GM20431 (cell line): ENCODE measurements at regions not wholly inside any gene's neighbourhood (a gene's known extent, or its start where the extent isn't known, plus 50 kb on each side); places are given as distances from the start of the nearest gene placed in this dataset.

ENCODE experiments used
- in situ Hi-C: fragments of 300-500 bp; cut with MseI, MboI; formaldehyde crosslinking; loops from one replicate; pipeline ENCODE4 v1.15.0; 2020; ENCODE audit warnings: low sequenced_read_pairs; ENCODE audit not compliant: unreplicated experiment

DNA sequence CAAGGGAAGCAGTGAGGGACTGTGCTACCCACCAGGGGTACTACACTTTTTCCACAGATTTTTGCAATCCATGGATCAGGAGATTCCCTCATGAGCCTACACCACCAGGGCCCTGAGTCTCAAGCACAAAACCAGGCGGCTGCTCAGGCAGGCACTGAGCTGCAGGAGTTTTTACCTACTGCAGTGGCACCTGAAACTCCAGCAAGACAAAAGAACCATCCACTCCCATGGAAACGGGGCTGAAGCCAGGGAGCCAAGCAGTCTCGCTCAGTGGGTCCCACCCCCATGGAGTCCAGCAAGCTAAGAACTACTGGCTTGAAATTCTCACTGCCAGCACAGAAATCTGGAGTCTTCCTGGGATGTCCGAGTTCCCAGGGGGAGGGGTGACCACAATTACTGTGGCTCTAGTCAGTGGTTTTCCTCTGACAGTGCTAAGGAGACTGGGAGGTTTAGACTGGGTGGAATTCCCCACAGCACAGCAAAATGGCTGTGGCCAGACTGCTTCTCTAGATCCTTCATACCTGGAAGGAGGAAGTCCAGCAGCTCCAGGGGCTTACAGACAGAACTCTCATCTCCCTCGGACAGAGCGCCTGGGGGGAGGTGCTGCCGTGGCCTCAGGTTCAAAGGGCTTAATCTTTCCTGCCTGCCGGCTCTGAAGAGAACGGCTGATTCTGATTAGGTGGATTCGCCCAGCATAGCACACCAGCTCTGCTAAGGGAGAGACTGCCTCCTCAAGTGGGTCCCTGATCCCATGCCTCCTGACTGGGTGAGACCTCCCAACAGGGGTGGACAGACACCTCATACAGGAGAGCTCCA, 437.8 kb downstream of the LTN1 start:
- in situ Hi-C loops, result no loop called here

DNA sequence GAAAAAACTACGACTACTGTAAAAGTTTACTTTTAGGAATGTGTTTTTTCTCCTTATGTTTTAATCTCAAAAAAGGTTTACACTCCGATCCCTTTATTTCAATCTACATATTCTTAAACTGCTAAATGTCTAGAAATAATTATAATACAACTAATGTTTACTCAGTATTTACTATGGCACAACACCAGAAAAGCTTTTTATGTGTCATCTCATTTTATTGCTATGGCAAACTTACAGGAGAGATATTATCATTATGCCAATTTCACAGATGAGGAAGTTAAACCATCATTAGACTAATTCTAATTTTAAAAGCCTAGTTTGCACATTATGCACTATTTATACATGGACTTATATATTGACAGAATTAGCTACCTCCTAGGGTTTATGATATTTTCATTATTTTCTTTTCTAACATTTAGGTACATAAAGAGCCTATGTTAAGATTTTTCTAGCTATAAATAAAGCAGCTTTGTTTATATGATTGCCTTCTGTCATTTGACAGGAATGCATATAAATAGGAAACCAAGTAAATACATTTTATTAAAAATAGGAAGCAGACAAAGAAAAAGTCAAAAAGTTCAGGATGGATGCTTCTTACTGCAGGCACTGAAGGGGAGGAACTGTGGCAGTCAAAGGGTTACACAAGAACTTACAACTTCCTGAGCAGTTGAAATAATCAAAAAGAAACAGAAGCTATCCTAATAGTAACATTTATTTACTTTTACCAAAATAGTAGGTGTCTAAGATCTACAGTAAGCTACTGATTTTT, 442.4 kb downstream of the LTN1 start:
- in situ Hi-C loops, result no loop called here

DNA sequence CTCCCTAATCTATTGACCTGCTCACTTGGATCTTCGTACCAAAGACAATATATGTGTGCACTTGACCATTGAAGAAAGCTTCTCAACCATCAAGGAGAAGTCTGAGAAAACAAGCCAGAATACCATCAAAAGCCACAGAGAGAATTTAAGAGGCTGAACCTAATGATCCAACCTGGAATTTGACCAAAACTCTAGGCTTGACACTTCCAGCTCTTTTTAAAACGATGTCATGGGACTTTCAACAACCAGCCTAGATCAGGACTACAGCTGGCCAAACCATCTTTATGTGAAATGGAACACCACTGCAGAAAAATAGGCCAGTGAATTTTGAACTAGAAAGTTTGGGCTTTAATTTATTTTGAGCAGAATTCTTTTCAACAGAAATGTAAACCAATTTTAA, 444.4 kb downstream of the LTN1 start:
- in situ Hi-C loops, result no loop called here

DNA sequence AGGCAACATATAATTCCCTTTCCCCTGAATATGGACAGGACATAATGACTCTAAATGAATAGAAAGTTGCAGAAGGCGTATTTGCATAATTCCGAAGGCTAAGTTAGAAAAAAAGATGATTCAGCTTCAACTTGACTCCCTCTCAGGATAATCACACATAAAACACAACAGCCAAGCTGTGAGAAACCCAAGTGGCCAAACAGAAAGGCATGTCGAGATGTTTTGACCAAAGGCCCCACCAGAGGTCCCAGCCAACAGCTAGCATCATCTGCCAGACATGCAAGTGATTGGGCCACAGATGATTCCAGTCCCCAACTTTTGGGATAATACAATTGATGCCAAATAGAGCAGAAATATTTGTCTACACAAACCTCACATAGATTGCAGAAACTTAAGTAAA, 444.9 kb downstream of the LTN1 start:
- in situ Hi-C loops, result no loop called here

DNA sequence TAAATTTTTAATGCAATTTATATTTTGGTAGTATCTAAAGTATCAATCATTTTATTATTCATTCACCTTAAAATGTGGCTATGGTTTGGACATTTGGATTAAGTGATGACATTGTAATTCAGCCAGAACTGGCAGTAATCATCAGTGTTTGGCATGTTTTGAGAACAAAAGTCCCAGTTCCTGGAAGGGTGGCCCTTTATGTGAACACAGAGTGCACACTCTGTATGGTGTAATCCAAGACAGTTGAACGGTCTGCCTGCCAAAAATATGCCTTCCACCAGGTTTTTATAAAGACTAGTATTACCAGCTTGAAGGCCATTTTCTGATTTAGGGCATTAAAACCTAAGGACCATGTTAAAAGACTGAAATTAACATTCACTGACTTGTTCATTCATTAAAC, 448.7 kb downstream of the LTN1 start:
- in situ Hi-C loops, result no loop called here

DNA sequence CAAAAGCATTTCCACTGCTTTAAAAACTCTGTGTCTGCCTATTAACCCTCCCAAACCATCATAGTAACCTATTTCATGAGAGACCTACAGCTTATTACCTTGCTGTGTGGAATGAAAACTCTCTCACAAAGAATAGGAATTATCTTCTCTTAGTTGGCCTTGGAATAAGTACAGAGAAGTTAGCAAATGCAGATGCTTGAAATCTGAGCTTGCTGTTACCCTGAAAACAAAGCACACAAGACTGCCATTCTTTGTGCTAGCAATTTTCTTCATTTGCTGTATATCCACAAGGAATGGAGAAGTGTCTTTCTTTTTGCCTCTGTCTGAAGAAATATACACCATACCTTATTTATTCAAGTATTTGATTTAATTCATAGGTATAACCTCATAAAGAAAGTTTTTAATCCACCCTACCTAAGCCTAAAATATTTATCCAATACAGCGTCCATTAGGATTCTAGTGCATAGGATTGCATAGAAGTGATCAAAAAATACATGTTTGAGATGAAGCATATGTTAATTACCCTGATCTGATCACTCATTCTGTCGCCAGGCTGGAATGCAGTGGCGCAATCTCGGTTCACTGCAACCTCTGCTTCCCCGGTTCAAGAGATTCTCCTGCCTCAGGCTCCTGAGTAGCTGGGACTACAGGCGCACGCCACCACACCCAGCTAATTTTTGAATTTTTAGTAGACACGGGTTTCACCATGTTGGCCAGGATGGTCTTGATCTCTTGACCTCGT, 451.1 kb downstream of the LTN1 start:
- in situ Hi-C loops, result no loop called here

DNA sequence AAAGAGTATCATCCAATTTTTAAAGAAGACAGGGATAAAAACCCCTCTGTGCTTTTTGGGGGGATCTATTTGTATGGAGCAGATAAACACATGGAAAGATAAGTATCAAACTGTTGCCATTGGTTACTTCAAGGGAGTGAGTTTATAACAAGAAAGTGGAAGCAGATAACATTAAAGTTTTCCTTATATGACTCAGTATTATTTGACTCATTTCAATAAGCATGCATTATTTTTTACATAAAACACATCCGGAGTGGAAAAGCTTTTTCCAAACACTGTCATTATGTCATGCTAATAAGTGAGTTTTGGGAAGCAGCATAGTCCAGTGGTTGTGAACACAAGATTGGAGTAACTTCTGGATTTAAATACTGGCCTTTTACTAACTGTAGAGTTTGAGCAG, 452.2 kb downstream of the LTN1 start:
- in situ Hi-C loops, result no loop called here

DNA sequence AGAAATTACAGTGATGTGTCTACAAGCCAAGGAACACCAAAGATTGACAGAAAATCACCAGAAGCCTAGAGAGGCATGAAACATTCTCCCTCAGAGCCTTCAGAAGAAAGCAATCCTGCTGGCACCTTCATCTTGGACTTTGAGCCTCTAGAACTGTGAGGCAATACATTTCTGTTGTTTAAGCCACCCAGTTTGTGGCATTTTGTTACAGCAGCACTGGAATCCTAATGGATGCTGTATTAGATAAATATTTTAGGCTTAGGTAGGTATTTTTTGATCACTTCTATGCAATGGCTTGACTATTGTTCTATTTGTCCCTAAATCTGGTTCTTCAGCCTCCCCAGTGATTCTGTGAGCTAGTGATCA, 453.1 kb downstream of the LTN1 start:
- in situ Hi-C loops, result no loop called here

DNA sequence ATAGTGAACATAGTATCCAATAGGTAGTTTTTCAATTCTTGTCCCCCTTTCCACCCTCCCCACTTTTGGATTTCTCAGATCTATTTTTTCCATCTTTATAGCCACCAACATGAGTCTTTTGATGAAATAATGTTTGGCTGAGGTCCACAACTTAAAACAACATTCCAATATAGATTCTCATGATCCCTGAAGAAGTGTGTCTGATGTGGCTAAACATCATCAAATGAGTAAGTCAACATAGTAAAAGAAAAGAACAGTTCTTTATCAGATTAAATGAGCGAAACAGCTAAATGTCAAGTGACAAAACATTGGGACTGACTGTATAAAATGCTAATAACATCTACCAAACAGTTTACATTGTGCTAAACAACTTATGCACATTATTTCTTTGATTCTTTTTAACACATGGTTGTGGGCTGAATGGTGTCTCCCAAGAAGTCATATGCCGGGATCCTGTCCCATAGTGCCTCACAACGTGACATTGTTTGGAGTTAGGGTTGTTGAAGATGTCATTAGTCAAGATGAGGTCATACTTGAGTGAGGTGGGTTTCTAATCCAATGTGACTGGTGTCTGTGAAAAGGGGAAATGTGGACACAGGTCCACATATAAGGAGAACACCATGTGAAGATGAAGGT, 453.6 kb downstream of the LTN1 start:
- in situ Hi-C loops, result no loop called here

DNA sequence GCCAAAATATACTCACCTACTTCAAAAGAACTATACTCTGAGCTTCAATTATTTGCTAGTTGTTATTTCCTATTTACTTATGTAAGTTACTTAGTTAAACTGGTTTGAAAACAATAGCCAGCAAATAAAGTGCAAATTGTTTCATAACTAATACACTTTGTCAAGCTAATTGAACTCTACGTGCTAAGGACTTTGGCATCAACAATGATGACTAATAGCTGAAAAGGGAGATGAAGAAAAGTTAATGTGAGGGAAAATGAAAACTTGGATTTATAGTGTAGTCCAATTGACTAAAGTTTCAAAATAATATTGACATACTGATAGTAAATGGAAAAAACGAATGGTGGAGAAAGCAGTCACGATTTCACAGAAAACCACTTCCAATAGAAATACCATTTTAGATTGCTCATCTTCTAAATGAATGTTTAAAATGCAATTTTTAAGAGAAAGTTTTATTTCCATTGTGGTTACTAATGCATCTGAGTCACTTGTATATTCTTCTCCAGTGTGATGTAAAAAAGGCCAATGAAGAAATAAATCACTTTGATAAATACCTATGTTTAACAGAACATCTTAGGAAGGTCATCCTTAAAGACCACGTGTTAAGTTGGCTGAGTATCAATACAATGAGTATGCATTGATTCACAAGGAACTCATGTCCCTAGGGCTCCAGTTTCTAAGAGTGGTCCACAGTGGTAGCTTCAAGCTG, 455.2 kb downstream of the LTN1 start:
- in situ Hi-C loops, result no loop called here

DNA sequence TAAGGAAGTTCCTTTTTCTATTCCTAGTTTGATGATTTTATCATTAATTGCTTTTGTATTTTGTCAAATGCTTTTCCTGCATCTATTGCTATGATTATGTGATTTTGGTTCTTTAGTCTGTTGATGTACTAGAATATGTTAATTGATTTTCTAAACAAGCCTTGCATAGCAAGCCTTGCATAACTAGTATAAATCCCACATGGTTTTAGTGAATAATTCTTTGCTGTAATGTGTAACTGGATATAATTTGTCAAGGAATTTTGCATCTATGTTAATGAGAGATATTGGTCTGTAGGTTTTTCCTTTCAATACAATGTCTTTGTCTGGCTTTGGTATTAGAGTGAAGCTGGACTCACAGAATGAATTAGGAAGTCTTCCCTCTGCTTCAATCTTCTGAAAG, 460.2 kb downstream of the LTN1 start:
- in situ Hi-C loops, result no loop called here

DNA sequence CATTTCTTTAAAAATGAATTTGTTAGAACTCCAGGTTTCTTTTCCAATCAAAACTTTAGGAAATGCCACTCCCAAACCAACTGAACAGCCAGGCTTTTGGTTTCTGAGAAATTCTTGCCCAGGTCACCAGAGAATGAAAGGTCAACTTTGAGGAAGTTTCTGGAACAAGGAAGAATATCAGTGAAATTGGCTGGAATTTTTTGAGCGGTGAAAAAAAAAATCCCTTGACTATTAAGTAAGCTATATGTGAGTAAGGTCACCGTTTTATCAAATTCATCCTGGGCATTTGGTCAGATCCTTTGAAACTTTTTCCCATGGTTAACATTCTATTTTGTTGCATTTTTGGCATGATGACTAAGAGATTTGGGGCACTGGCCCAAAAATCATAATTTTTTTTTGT, 469.3 kb downstream of the LTN1 start:
- in situ Hi-C loops, result no loop called here

DNA sequence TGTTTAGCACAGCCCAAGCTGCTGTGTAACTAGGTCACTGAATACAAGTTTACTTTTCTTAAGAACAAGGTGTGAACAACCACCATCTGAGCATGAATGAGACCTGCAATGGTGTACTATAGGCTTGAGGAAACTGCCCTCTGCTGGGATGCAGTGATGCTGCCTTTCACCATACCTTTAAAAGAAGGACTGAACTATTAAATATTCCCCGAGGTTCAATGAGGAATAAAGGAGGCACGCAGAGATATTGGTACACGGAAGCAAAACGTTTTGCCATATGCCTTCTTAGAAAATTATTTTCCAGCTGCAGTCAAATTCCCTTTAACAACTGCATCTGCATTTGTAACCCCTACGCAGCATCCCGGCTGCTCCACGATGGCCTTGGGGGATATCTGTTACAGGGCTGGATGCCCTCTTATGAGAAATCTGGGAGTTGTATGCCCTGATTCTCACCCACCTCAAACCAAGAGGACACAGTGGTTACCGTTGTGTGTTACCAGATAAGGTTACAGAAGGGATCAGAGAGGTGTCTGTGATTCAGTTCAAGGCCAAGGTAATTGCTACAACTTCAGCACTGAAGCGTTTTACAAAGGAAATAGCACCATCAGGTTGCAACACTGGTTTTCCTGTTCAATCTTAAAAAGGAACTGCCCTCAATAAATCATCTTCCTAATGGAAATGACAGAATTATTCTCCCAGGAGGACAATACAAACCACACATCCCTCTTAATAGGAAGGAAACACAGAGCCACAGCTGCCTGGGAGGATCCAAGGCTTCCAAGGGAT, 470.5 kb downstream of the LTN1 start:
- in situ Hi-C loops, result no loop called here

DNA sequence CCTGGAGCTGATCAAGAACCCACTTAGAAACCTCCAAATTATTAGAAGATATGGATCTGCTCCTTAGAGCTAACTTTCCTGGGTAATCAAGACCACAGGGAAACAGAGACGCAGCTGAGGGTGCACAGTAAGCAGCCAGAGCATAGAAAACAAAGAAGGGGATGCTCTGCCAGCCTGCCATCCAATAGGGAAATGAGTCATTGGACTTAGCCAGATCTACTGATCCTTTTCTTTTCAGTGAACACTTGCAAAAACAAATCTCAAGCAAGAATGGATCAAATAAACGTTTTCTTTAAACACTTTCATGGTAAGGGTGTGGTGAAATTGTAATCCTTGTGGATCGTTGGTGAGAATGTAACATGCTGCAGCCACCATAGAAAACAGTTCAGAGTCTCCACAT, 474.0 kb downstream of the LTN1 start:
- in situ Hi-C loops, result no loop called here

DNA sequence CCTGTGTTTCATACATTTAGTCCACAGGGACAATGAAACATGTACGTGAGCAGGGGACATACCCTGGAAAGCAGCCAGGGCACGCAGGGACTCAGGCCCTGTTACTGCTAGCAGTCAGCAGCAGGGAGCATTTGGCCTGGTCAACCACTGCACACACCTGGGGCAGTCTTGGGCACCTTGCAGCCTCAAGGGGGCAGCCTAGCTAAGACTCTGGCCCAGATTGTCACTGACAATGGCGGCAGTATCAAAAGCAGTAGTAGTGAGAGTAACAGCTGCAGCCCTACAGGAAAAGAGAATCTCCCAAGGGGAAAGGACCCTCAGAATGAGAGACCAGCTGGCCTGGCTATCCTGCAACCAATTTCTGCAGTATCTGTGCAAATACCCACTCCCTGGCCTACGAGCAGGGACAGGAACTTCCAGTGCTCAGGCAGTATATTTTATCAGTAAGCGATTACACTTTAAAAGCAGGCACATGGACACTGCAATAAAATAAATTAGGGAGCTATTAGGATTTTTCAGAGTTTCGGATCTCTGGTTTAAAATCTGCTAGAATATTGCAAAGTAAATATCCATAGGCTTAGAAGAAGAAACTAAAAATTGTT, 475.6 kb downstream of the LTN1 start:
- in situ Hi-C loops, result no loop called here

DNA sequence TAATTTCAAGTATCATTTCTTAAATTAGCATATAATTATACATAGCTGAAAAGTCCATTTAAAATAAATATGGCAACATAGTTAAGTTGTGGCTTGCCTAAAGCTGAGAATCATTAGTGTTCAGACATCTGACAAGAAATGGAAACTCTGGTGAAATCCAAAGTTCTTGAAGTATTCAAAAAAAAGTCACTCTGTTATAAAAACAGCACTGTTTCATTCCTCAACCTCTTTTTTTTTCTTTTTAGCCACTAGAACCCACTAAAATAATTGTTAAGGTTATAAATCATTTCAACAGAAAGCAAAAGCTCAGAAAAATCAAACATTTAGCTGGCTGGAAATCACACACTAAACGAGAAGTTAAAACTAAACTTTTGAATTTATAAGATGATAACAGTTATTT, 476.7 kb downstream of the LTN1 start:
- in situ Hi-C loops, result no loop called here

DNA sequence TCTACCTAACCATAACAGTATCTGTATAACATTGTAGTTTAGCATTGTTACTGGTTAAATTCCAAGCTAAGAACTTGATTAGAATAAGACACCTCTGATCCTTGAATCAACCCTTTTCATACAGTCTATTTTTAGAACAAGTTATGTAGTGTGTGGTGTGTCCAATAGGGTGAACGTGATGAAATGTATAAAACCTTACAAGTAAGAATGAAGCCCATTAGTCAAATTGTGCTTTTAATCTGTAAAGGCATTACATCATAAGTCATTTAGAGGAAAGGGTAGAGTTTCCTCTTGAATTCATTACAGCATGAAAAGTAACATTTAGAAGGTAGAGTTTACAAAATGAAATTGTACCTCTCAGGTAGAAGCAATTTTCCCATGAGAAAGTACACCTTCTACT, 479.2 kb downstream of the LTN1 start:
- in situ Hi-C loops, result no loop called here

DNA sequence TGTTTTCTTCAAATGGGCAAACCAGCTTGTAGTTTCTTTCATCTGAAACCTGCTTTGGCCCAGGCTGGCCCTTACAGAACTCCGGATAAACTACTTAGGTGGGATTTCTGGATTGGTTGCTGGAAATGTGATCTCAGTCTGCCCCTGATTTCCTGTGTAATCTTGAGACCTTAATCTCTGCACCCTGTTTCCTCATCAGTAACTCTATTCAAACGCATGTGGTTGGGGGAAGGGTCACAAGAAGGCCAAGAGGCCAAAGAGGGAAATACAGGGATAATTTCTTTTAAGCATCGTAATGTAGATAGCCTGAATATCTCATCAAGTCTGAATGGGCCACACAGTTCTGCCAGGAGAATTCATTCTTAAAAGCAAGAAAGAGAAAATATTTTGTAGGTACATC, 483.6 kb downstream of the LTN1 start:
- in situ Hi-C loops, result no loop called here

DNA sequence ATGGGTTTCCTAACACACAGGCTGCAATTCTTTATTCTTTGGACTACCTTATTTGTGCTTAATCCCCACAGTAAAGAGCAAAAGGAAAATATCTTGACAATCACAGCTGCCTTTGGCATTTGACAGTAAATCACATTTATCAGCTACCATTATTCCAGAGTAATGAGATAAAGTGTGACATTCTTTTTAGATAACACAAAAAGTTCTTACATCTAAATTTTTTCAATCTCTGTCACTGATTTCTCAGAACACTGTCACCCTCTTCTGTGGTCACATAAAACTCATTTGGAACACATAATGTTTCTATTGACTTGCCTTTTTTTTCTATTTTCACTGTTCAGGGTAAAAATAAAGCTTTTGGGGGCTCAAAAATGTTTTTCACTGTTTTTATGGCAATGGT, 484.6 kb downstream of the LTN1 start:
- in situ Hi-C loops, result no loop called here
